IPS-20b (cell line): ENCODE measurements at regions not wholly inside any gene's neighbourhood (a gene's known extent, or its start where the extent isn't known, plus 50 kb on each side); places are given as distances from the start of the nearest gene placed in this dataset.

Experiments
- H3K27ac ChIP-seq: one replicate; pipeline ENCODE4 v1.5.1; 2013; ENCODE audit warnings: low read length
- H3K27me3 ChIP-seq: 2 replicates; pipeline ENCODE4 v1.6.1; 2013; ENCODE audit warnings: mild to moderate bottlenecking, low read length, inconsistent platforms; ENCODE audit not compliant: insufficient read depth
- H3K36me3 ChIP-seq: 2 replicates; pipeline ENCODE4 v1.6.1; 2013; ENCODE audit warnings: low read depth, mild to moderate bottlenecking, inconsistent platforms, low read length, moderate library complexity; ENCODE audit not compliant: insufficient read depth
- H3K4me1 ChIP-seq: 2 replicates; pipeline ENCODE4 v1.6.1; 2013; ENCODE audit warnings: mild to moderate bottlenecking, control low read depth, inconsistent platforms, low read length, moderate library complexity; ENCODE audit not compliant: insufficient read depth
- H3K4me3 ChIP-seq: 2 replicates; pipeline ENCODE4 v1.5.1; 2013; ENCODE audit warnings: mild to moderate bottlenecking, low read length, inconsistent platforms
- H3K9ac ChIP-seq: 2 replicates; pipeline ENCODE4 v1.6.1; 2013; ENCODE audit warnings: low read depth, mild to moderate bottlenecking, inconsistent platforms, low read length, moderate library complexity
- H3K9me3 ChIP-seq: 2 replicates; pipeline ENCODE4 v1.6.1; 2013; ENCODE audit warnings: mild to moderate bottlenecking, low read depth, low read length, inconsistent platforms; ENCODE audit not compliant: insufficient read depth

- Histone ChIP-seq H3K9ac (no peak overlapping the region), H3K9me3 (no peaks in the 10 kb centered on the region), H3K4me3 (no peak overlapping the region), H3K36me3 (no peaks in the 10 kb centered on the region), H3K27me3 (no peaks in the 10 kb centered on the region), H3K27ac (no peak overlapping the region), H3K4me1 (no peaks in the 10 kb centered on the region; the same call in 1 of the 2 replicates)
Observed at GRCh38 chr3:159532577-159532976, 456.1 kb upstream of the IL12A start.

GRCh38 chr3:159534496-159534895 lies 454.1 kb upstream of the IL12A start:
- Histone ChIP-seq H3K9ac (no peak overlapping the region), H3K27me3 (no peaks in the 10 kb centered on the region), H3K27ac (no peak overlapping the region), H3K4me1 (no peaks in the 10 kb centered on the region), H3K9me3 (no peaks in the 10 kb centered on the region), H3K36me3 (no peaks in the 10 kb centered on the region), H3K4me3 (no peak overlapping the region)

GRCh38 chr3:159536876-159537275 lies 451.8 kb upstream of the IL12A start:
- Histone ChIP-seq H3K4me1 (no peaks in the 10 kb centered on the region), H3K9me3 (no peaks in the 10 kb centered on the region), H3K4me3 (no peak overlapping the region), H3K9ac (no peak overlapping the region), H3K27me3 (no peaks in the 10 kb centered on the region), H3K36me3 (no peaks in the 10 kb centered on the region), H3K27ac (no peak overlapping the region)

- Histone ChIP-seq H3K36me3 (no peaks in the 10 kb centered on the region), H3K9me3 (no peaks in the 10 kb centered on the region), H3K9ac (no peak overlapping the region), H3K27ac (no peak overlapping the region), H3K27me3 (no peaks in the 10 kb centered on the region), H3K4me3 (no peak overlapping the region), H3K4me1 (no peaks in the 10 kb centered on the region)
Observed at GRCh38 chr3:159538507-159538906, 450.1 kb upstream of the IL12A start.

- no peak overlapping the region for H3K4me3 ChIP-seq
- no peak overlapping the region for H3K27ac ChIP-seq
- no peaks in the 10 kb centered on the region for H3K27me3 ChIP-seq
- H3K36me3 ChIP-seq: no peaks in the 10 kb centered on the region
- no peak overlapping the region for H3K9ac ChIP-seq
- no peaks in the 10 kb centered on the region for H3K4me1 ChIP-seq
- no peaks in the 10 kb centered on the region for H3K9me3 ChIP-seq
Observed at GRCh38 chr3:159540882-159541495, 447.6 kb upstream of the IL12A start.

GRCh38 chr3:159548675-159549335 lies 439.8 kb upstream of the IL12A start:
- Histone ChIP-seq H3K9me3 (no peaks in the 10 kb centered on the region), H3K36me3 (no peaks in the 10 kb centered on the region), H3K4me1 (no peaks in the 10 kb centered on the region), H3K4me3 (no peak overlapping the region), H3K27me3 (no peaks in the 10 kb centered on the region), H3K9ac (no peak overlapping the region), H3K27ac (no peak overlapping the region)

GRCh38 chr3:159555205-159555604 lies 433.4 kb upstream of the IL12A start:
- H3K4me3 ChIP-seq: no peak overlapping the region
- H3K4me1 ChIP-seq: peaks cover 8% of the 10 kb centered on the region; the same call in 1 of the 2 replicates
- peaks cover 14% of the 10 kb centered on the region for H3K27me3 ChIP-seq
- H3K27ac ChIP-seq: no peak overlapping the region
- H3K9ac ChIP-seq: no peak overlapping the region
- no peaks in the 10 kb centered on the region for H3K36me3 ChIP-seq
- H3K9me3 ChIP-seq: no peaks in the 10 kb centered on the region

- no peak overlapping the region for H3K9ac ChIP-seq
- H3K4me1 ChIP-seq: peaks cover 28% of the 10 kb centered on the region; the same call in 1 of the 2 replicates
- no peaks in the 10 kb centered on the region for H3K36me3 ChIP-seq
- no peak overlapping the region for H3K27ac ChIP-seq
- H3K27me3 ChIP-seq: peaks cover 14% of the 10 kb centered on the region
- H3K9me3 ChIP-seq: no peaks in the 10 kb centered on the region
- no peak overlapping the region for H3K4me3 ChIP-seq
Observed at GRCh38 chr3:159559771-159560170, 428.9 kb upstream of the IL12A start.

GRCh38 chr3:159560214-159560979 lies 428.2 kb upstream of the IL12A start:
- Histone ChIP-seq H3K4me3 (peak overlapping the region; percentile 36; the same call in 1 of the 2 replicates), H3K9me3 (no peaks in the 10 kb centered on the region), H3K4me1 (peaks cover 28% of the 10 kb centered on the region; the same call in 1 of the 2 replicates), H3K36me3 (no peaks in the 10 kb centered on the region), H3K27ac (no peak overlapping the region), H3K9ac (peak overlapping the region; percentile 37; the same call in 1 of the 2 replicates), H3K27me3 (peaks cover 14% of the 10 kb centered on the region)

- Histone ChIP-seq H3K9ac (no peak overlapping the region), H3K27ac (no peak overlapping the region), H3K4me1 (peaks cover 20% of the 10 kb centered on the region; the same call in 1 of the 2 replicates), H3K4me3 (no peak overlapping the region), H3K9me3 (no peaks in the 10 kb centered on the region), H3K27me3 (no peaks in the 10 kb centered on the region), H3K36me3 (no peaks in the 10 kb centered on the region)
Observed at GRCh38 chr3:159565313-159565712, 423.3 kb upstream of the IL12A start.

GRCh38 chr3:159583662-159584061 lies 405.0 kb upstream of the IL12A start:
- no peak overlapping the region for H3K27ac ChIP-seq
- H3K4me1 ChIP-seq: 0 out of 2 replicates have a peak, but pooled peaks cover 3% of the 10 kb centered on the region
- no peaks in the 10 kb centered on the region for H3K27me3 ChIP-seq
- no peak overlapping the region for H3K4me3 ChIP-seq
- no peak overlapping the region for H3K9ac ChIP-seq
- H3K36me3 ChIP-seq: no peaks in the 10 kb centered on the region
- no peaks in the 10 kb centered on the region for H3K9me3 ChIP-seq
